Vagina (tissue), 2 donors: ENCODE measurements at regions not wholly inside any gene's neighbourhood (a gene's known extent, or its start where the extent isn't known, plus 50 kb on each side); places are given as distances from the start of the nearest gene placed in this dataset.

Source experiments
- CTCF ChIP-seq, 3 experiments: fragments of 450-650 bp in 2 of 3; fragments of 200-600 bp in 1 of 3; sonication (generic) in 1 of 3; IDR thresholded peaks; one replicate each; pipeline ENCODE4 v1.5.1; 2017 to 2019; ENCODE audit warnings: antibody characterized with exemption in 3 of 3, mild to moderate bottlenecking in 2 of 3, moderate library complexity in 2 of 3
- POLR2A ChIP-seq, 2 donors: fragments of 450-650 bp; IDR thresholded peaks; one replicate each; pipeline ENCODE4 v1.6.1; 2017; ENCODE audit warnings: antibody characterized with exemption in 2 of 2, mild to moderate bottlenecking in 2 of 2, moderate library complexity in 2 of 2
- POLR2AphosphoS5 ChIP-seq, 2 donors: sonication (generic); formaldehyde crosslinking; IDR thresholded peaks; one replicate each; pipeline ENCODE4 v1.9.0; 2017; ENCODE audit warnings: antibody characterized with exemption in 2 of 2, mild to moderate bottlenecking in 2 of 2, low read depth in 1 of 2; ENCODE audit not compliant: insufficient read depth in 1 of 2

- TF ChIP-seq POLR2A (IDR thresholded peaks at IDR 0.05) (no peak), CTCF (IDR thresholded peaks at IDR 0.05) (no peak), POLR2AphosphoS5 (IDR thresholded peaks at IDR 0.05; ENCODE audit: insufficient read depth in 1 of 2, low read depth in 1 of 2) (no peak)
Measured at GRCh38 chrX:40380655-40381488, 199.9 kb upstream of the ATP6AP2 start.
